HG03066 (cell line): ENCODE measurements at regions not wholly inside any gene's neighbourhood (a gene's known extent, or its start where the extent isn't known, plus 50 kb on each side); places are given as distances from the start of the nearest gene placed in this dataset.

Source experiments
- ATAC-seq: cut with Tn5 transposase; IDR thresholded peaks from one replicate; pipeline ENCODE4 v1.9.1; 2021; ENCODE audit warnings: low read depth; ENCODE audit not compliant: unreplicated experiment

DNA sequence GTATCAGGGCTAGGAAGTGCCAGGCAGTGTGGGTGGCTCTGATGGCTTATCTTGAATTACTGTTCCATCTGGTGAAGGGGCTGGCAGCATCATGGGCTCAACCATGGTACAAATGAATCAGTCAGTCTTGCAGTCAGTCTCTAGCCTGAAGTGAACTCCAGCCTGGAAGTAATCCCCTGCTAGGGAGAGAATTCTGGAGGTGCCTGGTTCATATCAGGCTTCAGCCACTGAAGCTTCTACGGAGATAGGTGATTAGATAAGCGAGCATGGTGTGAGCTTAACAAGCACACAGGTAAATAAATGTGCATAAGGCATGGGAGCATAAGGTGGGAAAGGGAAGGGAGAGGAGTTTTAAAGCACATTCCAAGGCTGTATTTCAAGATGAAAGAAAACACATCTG, 541.7 kb downstream of the MBD2 start:
- no peak for ATAC-seq

GRCh38 chr18:53677480-53677879, 547.0 kb downstream of the MBD2 start:
- no peak for ATAC-seq

- ATAC-seq = no peak
Observed at GRCh38 chr18:53665701-53666100, 558.8 kb downstream of the MBD2 start.

GRCh38 chr18:53664575-53664974, 559.9 kb downstream of the MBD2 start:
- ATAC-seq = no peak

DNA sequence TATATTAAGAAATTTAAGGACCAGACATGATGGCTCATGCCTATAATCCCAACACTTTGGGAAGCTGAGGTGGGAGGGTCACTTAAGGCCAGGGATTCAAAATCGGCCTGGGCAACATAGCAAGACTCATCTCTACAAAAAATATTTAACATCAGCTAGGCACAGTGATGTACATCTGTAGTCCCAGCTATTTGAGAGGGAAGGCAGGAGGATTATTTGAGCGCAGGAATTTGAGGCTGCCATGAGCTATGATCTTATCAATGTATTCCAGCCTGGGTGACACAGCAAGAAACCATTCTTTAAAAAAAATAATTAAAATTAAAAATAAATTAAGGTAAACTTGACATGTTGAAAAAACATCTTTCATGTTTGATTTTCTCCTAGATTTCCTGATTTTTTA, 564.2 kb downstream of the MBD2 start:
- ATAC-seq = no peak

DNA sequence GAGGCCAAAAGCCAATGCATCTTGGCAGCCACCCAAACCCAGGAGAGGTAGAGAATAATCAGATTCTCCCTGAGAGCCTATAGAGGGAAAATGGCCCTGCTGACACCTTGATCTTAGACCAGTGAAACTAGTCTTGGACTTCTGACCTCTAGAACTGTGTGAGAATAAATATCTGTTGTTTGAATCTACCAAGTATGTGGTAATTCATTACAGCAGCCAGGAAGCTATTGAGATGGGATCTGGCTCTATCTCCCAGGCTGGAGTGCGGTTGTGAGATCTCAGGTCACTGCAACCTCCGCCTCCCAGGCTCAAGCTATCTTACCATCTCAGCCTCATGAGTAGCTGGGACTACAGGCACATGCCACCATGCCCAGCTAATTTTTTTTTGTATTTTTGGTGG, 567.2 kb downstream of the MBD2 start:
- ATAC-seq = no peak

DNA sequence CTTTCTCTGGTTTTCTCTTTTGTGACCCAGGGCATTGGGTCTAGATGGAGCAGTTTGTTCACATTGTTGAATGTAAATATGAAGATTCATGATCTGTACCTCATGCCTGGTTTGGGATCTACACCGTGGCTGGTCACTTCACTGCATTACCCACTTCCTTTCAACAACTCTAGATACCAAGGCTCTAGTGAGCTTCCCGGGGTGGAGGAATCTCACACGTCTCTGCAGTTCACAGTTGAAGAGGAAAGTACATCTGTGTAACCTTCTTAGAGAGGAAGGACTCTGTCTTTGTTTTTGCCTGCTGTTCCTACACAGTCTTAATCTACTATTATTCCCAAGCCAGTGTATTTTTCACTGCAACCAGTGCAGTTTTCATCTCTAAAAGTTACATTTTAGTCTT, 574.8 kb downstream of the MBD2 start:
- ATAC-seq = no peak

DNA sequence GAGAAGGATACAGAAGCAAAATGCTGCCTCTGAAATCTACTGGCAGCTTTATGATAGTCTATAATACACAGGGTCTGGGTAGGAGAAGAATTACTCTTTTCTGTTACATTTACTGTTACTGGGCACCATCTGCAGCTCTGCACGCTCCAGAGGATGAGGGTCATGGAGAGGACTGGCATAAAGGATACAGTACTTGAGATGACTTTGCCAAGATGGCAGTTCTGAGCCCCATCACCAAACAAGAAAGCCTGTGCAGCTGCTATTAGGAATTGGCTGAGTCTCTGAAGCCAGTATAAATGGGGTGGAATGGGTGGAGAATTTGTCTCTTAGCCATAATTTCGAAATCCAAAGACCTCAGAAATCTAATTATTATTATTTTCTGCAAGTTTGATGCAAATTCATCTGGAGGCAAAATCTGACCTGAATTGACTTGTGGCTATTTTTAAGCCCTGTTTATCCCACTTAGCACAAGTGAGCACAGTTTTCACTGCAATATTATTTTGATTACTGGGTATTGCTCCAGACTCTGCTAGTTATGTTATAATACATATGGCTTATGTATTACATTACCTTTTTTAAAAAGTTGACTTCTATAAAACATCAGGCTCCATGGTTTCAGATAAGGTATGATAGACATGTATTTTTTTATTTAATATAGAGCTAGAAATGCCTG, 579.5 kb downstream of the MBD2 start:
- ATAC-seq = no peak

DNA sequence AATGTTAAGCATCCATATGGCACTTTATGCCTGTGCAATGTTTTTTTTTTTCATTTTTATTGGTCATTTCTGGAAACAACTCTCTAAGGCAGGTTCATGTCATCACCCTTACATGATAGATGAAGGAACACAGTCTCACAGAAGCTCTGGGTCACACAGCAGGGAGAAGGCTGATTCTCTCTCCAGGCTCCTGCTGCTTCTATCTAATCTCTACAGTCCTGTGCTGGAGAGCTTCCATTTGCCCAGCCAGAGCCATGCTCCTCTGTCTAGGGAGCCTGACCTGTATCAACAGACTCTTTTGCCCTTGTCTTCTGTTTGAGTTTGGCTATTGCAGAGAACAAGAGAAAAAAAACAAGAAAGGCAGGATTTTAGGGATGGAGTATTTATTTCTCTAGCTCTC, 584.8 kb downstream of the MBD2 start:
- ATAC-seq = no peak

GRCh38 chr18:53629337-53629736, 595.1 kb downstream of the MBD2 start:
- no peak for ATAC-seq

- no peak for ATAC-seq
Observed at GRCh38 chr18:53625997-53626599, 598.4 kb downstream of the MBD2 start.

- ATAC-seq = peak; percentile 70
Observed at GRCh38 chr18:53610957-53611356, 613.5 kb downstream of the MBD2 start.

DNA sequence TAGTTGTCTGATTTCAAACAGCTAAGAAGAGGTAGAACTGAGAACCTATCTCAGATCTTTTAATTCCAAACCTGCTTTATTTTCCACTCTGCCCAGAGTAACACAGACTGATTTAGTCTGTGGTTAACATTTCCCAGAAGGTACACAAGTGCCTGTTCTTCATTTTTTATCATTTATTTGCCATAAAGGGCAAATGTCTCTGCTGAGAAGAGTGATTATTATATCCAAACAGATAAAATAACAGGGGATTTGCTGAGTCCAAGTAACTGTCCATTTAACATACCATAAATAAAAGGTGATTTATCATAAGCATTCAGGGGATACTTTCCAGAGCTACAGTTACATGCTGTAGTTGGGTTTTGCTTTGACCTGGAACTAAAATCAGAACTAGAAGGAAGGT, 617.7 kb downstream of the MBD2 start:
- ATAC-seq = no peak

- no peak for ATAC-seq
Observed at GRCh38 chr18:53605198-53605597, 619.3 kb downstream of the MBD2 start.

DNA sequence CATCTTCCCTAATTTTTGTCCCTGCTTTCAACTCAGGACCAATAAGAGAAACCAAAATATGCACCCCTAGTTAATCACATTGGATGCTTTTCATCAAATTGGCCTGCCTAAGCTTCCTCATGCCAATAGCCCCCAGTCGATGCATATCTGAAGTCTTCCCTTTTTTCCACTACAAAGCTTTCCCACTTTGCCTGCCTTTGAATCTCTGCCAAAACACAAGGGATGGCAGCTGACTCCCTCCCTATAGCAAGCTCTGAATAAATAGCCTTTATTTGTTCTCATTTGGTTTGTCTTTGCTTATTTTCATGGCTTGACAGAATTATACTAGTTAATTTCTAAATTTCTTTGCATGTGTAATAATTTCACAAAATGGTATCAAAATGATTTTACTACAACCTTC, 621.2 kb downstream of the MBD2 start:
- no peak for ATAC-seq

GRCh38 chr18:53601344-53601743, 623.1 kb downstream of the MBD2 start:
- no peak for ATAC-seq

GRCh38 chr18:53586923-53587322, 637.5 kb downstream of the MBD2 start:
- no peak for ATAC-seq
